ENCODE measurements at regions not wholly inside any gene's neighbourhood (a gene's known extent, or its start where the extent isn't known, plus 50 kb on each side); places are given as distances from the start of the nearest gene placed in this dataset.

DNA sequence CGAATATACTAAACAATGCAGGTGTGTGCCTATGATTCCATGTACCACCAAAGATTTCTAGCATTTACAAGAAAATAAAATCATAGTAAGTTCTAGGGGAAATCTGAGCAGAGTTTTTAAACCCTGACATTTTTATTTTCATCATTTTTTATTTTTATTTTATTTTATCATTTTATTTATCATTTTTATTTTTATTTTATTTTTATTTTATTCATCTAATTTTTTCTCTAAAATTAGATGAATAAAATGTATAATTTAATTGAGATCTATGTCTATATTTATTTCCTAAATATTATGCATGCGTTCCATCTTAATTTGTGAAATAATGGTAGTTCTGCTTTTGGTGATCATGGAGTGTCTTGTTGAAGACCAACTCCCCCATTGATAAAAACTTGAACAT lies 257.6 kb upstream of the DOK6 start:
- H3K4me3 ChIP-seq: no peak overlapping the region
- no peak overlapping the region for H2AFZ ChIP-seq
- ChIA-PET POLR2A (ENCODE audit: unreplicated experiment) (no interaction called here), CTCF (no interaction called here)
- no peak overlapping the region for H3K4me2 ChIP-seq
- no peaks in the 10 kb centered on the region for H3K27me3 ChIP-seq (ENCODE audit: insufficient read depth, low read depth)
- H3K4me1 ChIP-seq (replicated peaks; ENCODE audit: insufficient read depth): no peaks in the 10 kb centered on the region
- no peaks in the 10 kb centered on the region for H3K9me2 ChIP-seq (ENCODE audit: insufficient read depth)
- intact Hi-C loops (cut with micrococcal nuclease; ENCODE audit: unreplicated experiment): no loop called here
- H3K79me2 ChIP-seq (ENCODE audit: low read depth): no peaks in the 10 kb centered on the region
- H4K20me1 ChIP-seq (ENCODE audit: insufficient read depth): no peaks in the 10 kb centered on the region
- H3K36me3 ChIP-seq (ENCODE audit: low read depth): no peaks in the 10 kb centered on the region
- no peak overlapping the region for H3K27ac ChIP-seq
- no peaks in the 10 kb centered on the region for H3F3A ChIP-seq (ENCODE audit: insufficient read depth, low read depth)
- H3K9me3 ChIP-seq (ENCODE audit: insufficient read depth, low read depth): no peaks in the 10 kb centered on the region
- TF ChIP-seq, protein P1, sequence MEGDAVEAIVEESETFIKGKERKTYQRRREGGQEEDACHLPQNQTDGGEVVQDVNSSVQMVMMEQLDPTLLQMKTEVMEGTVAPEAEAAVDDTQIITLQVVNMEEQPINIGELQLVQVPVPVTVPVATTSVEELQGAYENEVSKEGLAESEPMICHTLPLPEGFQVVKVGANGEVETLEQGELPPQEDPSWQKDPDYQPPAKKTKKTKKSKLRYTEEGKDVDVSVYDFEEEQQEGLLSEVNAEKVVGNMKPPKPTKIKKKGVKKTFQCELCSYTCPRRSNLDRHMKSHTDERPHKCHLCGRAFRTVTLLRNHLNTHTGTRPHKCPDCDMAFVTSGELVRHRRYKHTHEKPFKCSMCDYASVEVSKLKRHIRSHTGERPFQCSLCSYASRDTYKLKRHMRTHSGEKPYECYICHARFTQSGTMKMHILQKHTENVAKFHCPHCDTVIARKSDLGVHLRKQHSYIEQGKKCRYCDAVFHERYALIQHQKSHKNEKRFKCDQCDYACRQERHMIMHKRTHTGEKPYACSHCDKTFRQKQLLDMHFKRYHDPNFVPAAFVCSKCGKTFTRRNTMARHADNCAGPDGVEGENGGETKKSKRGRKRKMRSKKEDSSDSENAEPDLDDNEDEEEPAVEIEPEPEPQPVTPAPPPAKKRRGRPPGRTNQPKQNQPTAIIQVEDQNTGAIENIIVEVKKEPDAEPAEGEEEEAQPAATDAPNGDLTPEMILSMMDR (conservative IDR thresholded peaks at IDR 0.05): no peak
- TF ChIP-seq EZH2 (IDR thresholded peaks at IDR 0.05; ENCODE audit: low read depth): no peak
- no peak for DNase-seq
- no TSS peak for BruUV-seq (replicated peaks)

- no TSS peak for BruUV-seq (replicated peaks)
- DNase-seq: no peak
Measured at GRCh38 chr18:69152436-69152835, 248.3 kb upstream of the DOK6 start.

GRCh38 chr18:69157906-69158305 lies 242.8 kb upstream of the DOK6 start:
- DNase-seq: no peak
- CTCF ChIA-PET: no interaction called here
- no peaks in the 10 kb centered on the region for H3K79me2 ChIP-seq (ENCODE audit: low read depth)
- H3K27me3 ChIP-seq (ENCODE audit: insufficient read depth, low read depth): no peaks in the 10 kb centered on the region
- H3K27ac ChIP-seq: no peak overlapping the region
- no peaks in the 10 kb centered on the region for H3K36me3 ChIP-seq (ENCODE audit: low read depth)
- POLR2A ChIA-PET (ENCODE audit: unreplicated experiment): no interaction called here
- H3K4me3 ChIP-seq: no peak overlapping the region
- TF ChIP-seq, protein P1 (conservative IDR thresholded peaks at IDR 0.05): no peak
- no peak for TF ChIP-seq EZH2 (IDR thresholded peaks at IDR 0.05; ENCODE audit: low read depth)
- no peak overlapping the region for H3K4me2 ChIP-seq
- H4K20me1 ChIP-seq (ENCODE audit: insufficient read depth): no peaks in the 10 kb centered on the region
- no peak overlapping the region for H2AFZ ChIP-seq
- no peaks in the 10 kb centered on the region for H3K9me3 ChIP-seq (ENCODE audit: insufficient read depth, low read depth)
- no peaks in the 10 kb centered on the region for H3F3A ChIP-seq (ENCODE audit: insufficient read depth, low read depth)
- intact Hi-C loops (cut with micrococcal nuclease; ENCODE audit: unreplicated experiment): no loop called here
- BruUV-seq (replicated peaks): no TSS peak
- no peaks in the 10 kb centered on the region for H3K9me2 ChIP-seq (ENCODE audit: insufficient read depth)
- no peaks in the 10 kb centered on the region for H3K4me1 ChIP-seq (replicated peaks; ENCODE audit: insufficient read depth)

More at GRCh38 chr18:69152436-69152835, 248.3 kb upstream of the DOK6 start:
- Histone ChIP-seq H3K36me3 (ENCODE audit: low read depth) (no peaks in the 10 kb centered on the region), H3K27ac (no peak overlapping the region), H3K79me2 (ENCODE audit: low read depth) (no peaks in the 10 kb centered on the region), H3K9me2 (ENCODE audit: insufficient read depth) (no peaks in the 10 kb centered on the region), H3K27me3 (ENCODE audit: insufficient read depth, low read depth) (no peaks in the 10 kb centered on the region), H2AFZ (no peak overlapping the region), H4K20me1 (ENCODE audit: insufficient read depth) (no peaks in the 10 kb centered on the region), H3K4me2 (no peak overlapping the region), H3K9me3 (ENCODE audit: insufficient read depth, low read depth) (no peaks in the 10 kb centered on the region), H3K4me3 (no peak overlapping the region), H3F3A (ENCODE audit: insufficient read depth, low read depth) (no peaks in the 10 kb centered on the region), H3K4me1 (replicated peaks; ENCODE audit: insufficient read depth) (no peaks in the 10 kb centered on the region)
- POLR2A ChIA-PET (ENCODE audit: unreplicated experiment): no interaction called here
- CTCF ChIA-PET: no interaction called here
- TF ChIP-seq EZH2 (IDR thresholded peaks at IDR 0.05; ENCODE audit: low read depth): no peak
- TF ChIP-seq, protein P1 (conservative IDR thresholded peaks at IDR 0.05): no peak
- intact Hi-C loops (cut with micrococcal nuclease; ENCODE audit: unreplicated experiment): no loop called here
